Mesenchymal stem cell (in vitro differentiated cells and primary cell): ENCODE measurements at regions not wholly inside any gene's neighbourhood (a gene's known extent, or its start where the extent isn't known, plus 50 kb on each side); places are given as distances from the start of the nearest gene placed in this dataset.
"Not testable (repeated sequence)": the region's sequence is repeated elsewhere in the genome, so short reads cannot be mapped to it uniquely, and the experiment has no call there.

Experiments
- DNase-seq: peaks from one replicate; pipeline ENCODE4 v3.0.0-alpha.2; 2013
- H2AFZ ChIP-seq: one replicate; pipeline ENCODE4 v1.6.1; 2013; ENCODE audit warnings: low read depth, mild to moderate bottlenecking, control low read depth, inconsistent platforms, low read length, moderate library complexity
- H2AK5ac ChIP-seq: 2 replicates; pipeline ENCODE4 v1.6.1; 2013; ENCODE audit warnings: low read length, moderate library complexity, mild to moderate bottlenecking, inconsistent platforms; ENCODE audit not compliant: severe bottlenecking
- H2BK120ac ChIP-seq: one replicate; pipeline ENCODE4 v1.6.1; 2013; ENCODE audit warnings: low read depth, mild to moderate bottlenecking, inconsistent platforms, low read length, moderate library complexity
- H2BK12ac ChIP-seq, 2 experiments: one replicate each; pipeline ENCODE4 v1.6.1; 2013; ENCODE audit warnings: inconsistent platforms in 2 of 2, low read length in 2 of 2, mild to moderate bottlenecking in 2 of 2, moderate library complexity in 2 of 2, control low read depth in 1 of 2
- H2BK15ac ChIP-seq: one replicate; pipeline ENCODE4 v1.6.1; 2013; ENCODE audit warnings: mild to moderate bottlenecking, low read depth, inconsistent platforms; ENCODE audit not compliant: poor library complexity, severe bottlenecking
- H2BK5ac ChIP-seq: 2 replicates; pipeline ENCODE4 v1.6.1; 2013; ENCODE audit warnings: low read depth, mild to moderate bottlenecking, low read length, control low read depth, inconsistent platforms; ENCODE audit not compliant: poor library complexity, severe bottlenecking
- H3K14ac ChIP-seq, 2 experiments: one replicate each; pipeline ENCODE4 v1.6.1; 2013; ENCODE audit warnings: inconsistent platforms in 2 of 2, low read length in 2 of 2, control low read depth in 1 of 2, mild to moderate bottlenecking in 1 of 2, moderate library complexity in 1 of 2
- H3K18ac ChIP-seq, 2 experiments: one replicate each; pipeline ENCODE4 v1.6.1; 2013; ENCODE audit warnings: inconsistent platforms in 2 of 2, low read length in 2 of 2, control low read depth in 1 of 2, low read depth in 1 of 2, mild to moderate bottlenecking in 1 of 2
- H3K23ac ChIP-seq, 2 experiments: one replicate each; pipeline ENCODE4 v1.6.1; 2013; ENCODE audit warnings: inconsistent platforms in 2 of 2, low read length in 2 of 2, mild to moderate bottlenecking in 2 of 2, moderate library complexity in 2 of 2, control low read depth in 1 of 2
- H3K27ac ChIP-seq: 2 replicates; pipeline ENCODE4 v1.5.1; 2013; ENCODE audit warnings: mild to moderate bottlenecking, moderate library complexity, low read length, control low read depth, inconsistent platforms; ENCODE audit not compliant: poor library complexity, severe bottlenecking
- H3K27me3 ChIP-seq, 2 experiments: 2 replicates each; pipeline versions ENCODE4 v1.6.1 to v1.7.0; 2013; ENCODE audit warnings: low read length in 2 of 2, mild to moderate bottlenecking in 2 of 2, moderate library complexity in 2 of 2, control low read depth in 1 of 2, inconsistent platforms in 1 of 2; ENCODE audit not compliant: control insufficient read depth in 1 of 2, insufficient read depth in 1 of 2
- H3K36me3 ChIP-seq, 2 experiments: 2 replicates each; pipeline versions ENCODE4 v1.6.1 to v1.7.0; 2013; ENCODE audit warnings: low read length in 2 of 2, control low read depth in 1 of 2, inconsistent platforms in 1 of 2, low read depth in 1 of 2, mild to moderate bottlenecking in 1 of 2; ENCODE audit not compliant: insufficient read depth in 2 of 2, control insufficient read depth in 1 of 2
- H3K4ac ChIP-seq, 2 experiments: one replicate each; pipeline ENCODE4 v1.6.1; 2013; ENCODE audit warnings: inconsistent platforms in 2 of 2, low read length in 2 of 2, mild to moderate bottlenecking in 2 of 2, moderate library complexity in 2 of 2, control low read depth in 1 of 2, low read depth in 1 of 2
- H3K4me1 ChIP-seq: 2 replicates; pipeline ENCODE4 v1.6.1; 2013; ENCODE audit warnings: low read depth, low read length, control low read depth; ENCODE audit not compliant: control insufficient read depth, insufficient read depth
- H3K4me2 ChIP-seq: 2 replicates; pipeline ENCODE4 v1.6.1; 2013; ENCODE audit warnings: low read length, mild to moderate bottlenecking, inconsistent platforms; ENCODE audit not compliant: poor library complexity, severe bottlenecking
- H3K4me3 ChIP-seq, 2 experiments: 2 replicates each; pipeline versions ENCODE4 v1.5.1 to v1.7.0; 2013; ENCODE audit warnings: low read length in 2 of 2, mild to moderate bottlenecking in 2 of 2, control low read depth in 1 of 2, low read depth in 1 of 2; ENCODE audit not compliant: insufficient read depth in 1 of 2
- H3K79me1 ChIP-seq: replicated peaks from 2 replicates; pipeline ENCODE4 v1.6.1; 2013; ENCODE audit warnings: mild to moderate bottlenecking, control low read depth, low read length, inconsistent platforms; ENCODE audit not compliant: poor library complexity, severe bottlenecking
- H3K9ac ChIP-seq: 2 replicates; pipeline ENCODE4 v1.7.0; 2013; ENCODE audit warnings: mild to moderate bottlenecking, low read length, moderate library complexity
- H3K9me3 ChIP-seq: 2 replicates; pipeline ENCODE4 v1.7.0; 2013; ENCODE audit warnings: mild to moderate bottlenecking, low read length; ENCODE audit not compliant: control insufficient read depth
- H4K8ac ChIP-seq: one replicate; pipeline ENCODE4 v1.6.1; 2013; ENCODE audit warnings: inconsistent platforms, mild to moderate bottlenecking, low read length, moderate library complexity
- H4K91ac ChIP-seq: one replicate; pipeline ENCODE4 v1.6.1; 2013; ENCODE audit warnings: mild to moderate bottlenecking, low read length, inconsistent platforms
- WGBS: methylation state at CpG from one replicate; pipeline ENCODE4 v1.1.7; 2013; ENCODE audit warnings: mixed read lengths; 5-methylcytosine and 5-hydroxymethylcytosine counted together

DNA sequence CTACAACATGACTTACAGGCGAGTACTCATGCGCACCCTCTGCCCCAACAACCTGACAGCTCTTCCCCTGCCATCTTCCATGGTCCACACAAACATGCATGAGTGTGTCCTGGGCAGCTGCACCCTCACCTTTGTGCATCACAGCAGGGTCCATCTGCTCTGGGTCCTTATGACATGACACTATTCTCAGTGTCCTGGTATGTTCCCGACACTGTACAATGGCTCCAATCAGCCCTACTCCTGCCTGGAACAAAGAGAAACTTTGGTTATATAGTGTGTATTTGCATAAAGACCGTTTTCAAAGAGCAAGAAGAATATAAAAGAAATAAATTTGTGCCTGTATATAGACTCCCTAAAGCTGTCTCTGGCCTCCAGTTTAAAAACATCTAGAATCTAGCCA, 1679.2 kb downstream of the SPATA31A7 start:
- not testable (repeated sequence) for H3K4me3 ChIP-seq, H2AK5ac ChIP-seq, H2BK5ac ChIP-seq, H3K9me3 ChIP-seq, H2BK120ac ChIP-seq, H3K23ac ChIP-seq, H3K9ac ChIP-seq, H3K14ac ChIP-seq, H3K18ac ChIP-seq, H3K36me3 ChIP-seq, H3K4ac ChIP-seq, H3K27ac ChIP-seq, H3K4me2 ChIP-seq, DNase-seq, H3K4me1 ChIP-seq, H4K91ac ChIP-seq, H2BK12ac ChIP-seq, H4K8ac ChIP-seq, H2AFZ ChIP-seq, H3K79me1 ChIP-seq, H2BK15ac ChIP-seq
- peaks cover 12 to 17% of the 10 kb centered on the region in 2 experiments for H3K27me3 ChIP-seq
- WGBS, result 100% methylated on average over 1 of the region's 4 CpGs

DNA sequence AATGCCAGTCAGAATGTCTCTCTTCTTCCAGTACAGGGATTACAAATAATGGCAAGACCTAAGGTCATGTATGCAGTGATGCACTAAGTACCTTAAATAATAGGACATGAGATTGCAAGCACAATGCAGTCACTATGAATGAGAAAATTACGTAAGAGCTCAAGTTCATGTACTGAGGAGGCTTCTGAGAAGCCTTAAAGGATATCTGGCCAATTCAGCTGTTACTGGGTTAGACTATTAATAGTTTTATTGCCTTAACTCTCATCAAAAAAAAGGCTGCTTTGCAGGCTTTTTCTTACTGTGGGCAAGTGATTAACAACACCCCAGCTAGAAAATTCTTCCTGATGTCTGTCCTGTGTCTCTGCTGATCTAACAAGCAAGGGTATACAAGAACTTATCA, 1681.9 kb downstream of the SPATA31A7 start:
- H3K18ac ChIP-seq, DNase-seq, H4K91ac ChIP-seq, H3K79me1 ChIP-seq, H3K4me1 ChIP-seq, H4K8ac ChIP-seq, H2BK12ac ChIP-seq, H2AK5ac ChIP-seq, H2BK15ac ChIP-seq, H3K36me3 ChIP-seq, H3K23ac ChIP-seq, H3K27ac ChIP-seq, H2BK5ac ChIP-seq, H3K9ac ChIP-seq, H3K4ac ChIP-seq, H3K4me3 ChIP-seq, H2AFZ ChIP-seq, H2BK120ac ChIP-seq, H3K14ac ChIP-seq, H3K9me3 ChIP-seq, H3K4me2 ChIP-seq: not testable (repeated sequence)
- peaks cover 11 to 12% of the 10 kb centered on the region in 2 experiments for H3K27me3 ChIP-seq
- WGBS, result 63% methylated on average over 1 of the region's 1 CpG

DNA sequence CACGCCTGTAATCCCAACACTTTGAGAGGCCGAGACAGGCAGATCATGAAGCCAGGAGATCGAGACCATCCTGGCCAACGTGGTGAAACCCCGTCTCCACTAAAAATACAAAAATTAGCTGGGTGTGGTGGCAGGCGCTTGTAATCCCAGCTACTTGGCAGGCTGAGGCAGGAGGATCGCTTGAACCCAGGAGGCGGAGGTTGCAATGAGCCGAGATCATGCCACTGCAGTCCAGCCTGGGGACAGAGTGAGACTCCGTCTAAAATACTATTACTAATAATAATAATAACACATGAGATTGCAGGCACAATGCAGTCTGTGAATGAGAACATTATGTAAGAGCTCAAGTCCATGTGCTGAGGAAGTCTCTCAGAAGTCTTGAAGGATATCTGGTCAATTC, 1684.4 kb downstream of the SPATA31A7 start:
- H4K91ac ChIP-seq, H3K4ac ChIP-seq, H3K9me3 ChIP-seq, H3K18ac ChIP-seq, H4K8ac ChIP-seq, H3K4me3 ChIP-seq, H3K27ac ChIP-seq, H3K4me2 ChIP-seq, H3K23ac ChIP-seq, H2AFZ ChIP-seq, H3K79me1 ChIP-seq, H2BK120ac ChIP-seq, H3K36me3 ChIP-seq, H3K4me1 ChIP-seq, H2BK12ac ChIP-seq, H2BK15ac ChIP-seq, DNase-seq, H3K14ac ChIP-seq, H3K9ac ChIP-seq, H2BK5ac ChIP-seq, H2AK5ac ChIP-seq: not testable (repeated sequence)
- peaks cover 9 to 11% of the 10 kb centered on the region in 2 experiments for H3K27me3 ChIP-seq
- WGBS, result 73% methylated on average over 8 of the region's 10 CpGs

DNA sequence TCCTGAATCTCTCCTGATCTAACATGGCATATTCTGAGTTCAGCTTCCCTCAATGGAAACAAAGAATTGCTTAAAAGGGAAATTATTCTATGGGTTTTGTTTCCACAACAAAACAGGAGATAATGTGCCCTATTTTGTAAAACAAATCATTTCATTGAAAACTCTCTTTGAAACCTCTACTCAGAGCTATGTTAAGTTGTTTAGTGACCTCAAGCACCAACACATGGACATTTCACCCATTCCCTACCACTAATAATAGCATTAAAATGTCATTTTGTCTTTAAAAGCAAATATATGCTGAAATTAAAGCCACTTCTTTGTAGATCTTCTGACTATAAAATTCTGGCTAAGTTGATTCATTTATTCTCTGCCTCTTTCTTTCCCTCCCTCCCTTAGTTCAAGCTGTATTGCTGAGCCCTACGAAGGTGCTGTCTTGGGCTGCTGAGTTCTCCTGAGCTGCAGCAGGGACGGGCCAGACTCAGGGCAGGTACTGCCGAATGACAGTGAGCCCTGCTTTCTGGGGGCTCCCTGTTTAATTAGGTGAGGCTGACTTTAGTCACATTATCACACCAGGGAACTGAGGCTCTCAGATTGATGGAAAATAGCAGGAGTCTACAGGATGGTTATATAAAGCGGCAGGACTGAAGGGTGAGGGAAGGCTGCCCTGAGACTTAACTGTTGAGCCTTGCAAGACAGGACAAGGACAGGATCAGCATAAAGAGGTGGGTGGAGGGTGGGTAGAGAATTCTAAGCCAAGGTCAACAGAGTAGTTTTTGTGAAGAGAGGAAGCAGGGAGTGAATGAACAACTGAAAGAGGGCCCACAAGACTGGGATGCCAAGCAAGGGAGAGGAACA, 1685.1 kb downstream of the SPATA31A7 start:
- not testable (repeated sequence) for H2BK12ac ChIP-seq, H3K9me3 ChIP-seq, H3K4ac ChIP-seq, H3K4me3 ChIP-seq, H3K9ac ChIP-seq, H2AFZ ChIP-seq, H3K79me1 ChIP-seq, H3K36me3 ChIP-seq, H3K14ac ChIP-seq, H3K18ac ChIP-seq, H3K27ac ChIP-seq, H2BK15ac ChIP-seq, H3K23ac ChIP-seq, DNase-seq, H2BK5ac ChIP-seq, H3K4me2 ChIP-seq, H2BK120ac ChIP-seq, H4K91ac ChIP-seq, H4K8ac ChIP-seq, H3K4me1 ChIP-seq, H2AK5ac ChIP-seq
- 63% methylated on average over 4 of the region's 4 CpGs for WGBS
- H3K27me3 ChIP-seq, result peaks cover 9 to 11% of the 10 kb centered on the region in 2 experiments
